KOPT-K1 (cell line): ENCODE measurements at regions not wholly inside any gene's neighbourhood (a gene's known extent, or its start where the extent isn't known, plus 50 kb on each side); places are given as distances from the start of the nearest gene placed in this dataset.

ENCODE experiments used
- H3K27ac ChIP-seq: fragments of 200-600 bp; sonication (generic); 2 replicates; pipeline ENCODE4 v1.5.1; 2016; ENCODE audit warnings: antibody characterized with exemption, mild to moderate bottlenecking, low read depth, low read length; ENCODE audit not compliant: poor library complexity, severe bottlenecking
- H3K36me3 ChIP-seq: fragments of 200-600 bp; sonication (generic); 2 replicates; pipeline ENCODE4 v1.5.1; 2017; ENCODE audit warnings: antibody characterized with exemption, mild to moderate bottlenecking, low read length, moderate library complexity; ENCODE audit not compliant: insufficient read depth
- H3K9me3 ChIP-seq: fragments of 200-600 bp; sonication (generic); 2 replicates; pipeline ENCODE4 v1.5.1; 2017; ENCODE audit warnings: antibody characterized with exemption, low read length, mild to moderate bottlenecking; ENCODE audit not compliant: insufficient read depth, poor library complexity, severe bottlenecking

- Histone ChIP-seq H3K27ac (no peak overlapping the region), H3K36me3 (no peaks in the 10 kb centered on the region), H3K9me3 (no peaks in the 10 kb centered on the region)
Measured at GRCh38 chr13:67735651-67736050, 505.5 kb upstream of the PCDH9 start.

GRCh38 chr13:67726979-67727378 is 496.8 kb upstream of the PCDH9 start:
- peaks cover 7% of the 10 kb centered on the region for H3K9me3 ChIP-seq
- H3K36me3 ChIP-seq, result no peaks in the 10 kb centered on the region
- H3K27ac ChIP-seq, result no peak overlapping the region

- peaks cover 7% of the 10 kb centered on the region for H3K9me3 ChIP-seq
Measured at GRCh38 chr13:67725999-67726398, 495.9 kb upstream of the PCDH9 start.

GRCh38 chr13:67713571-67713970 is 483.4 kb upstream of the PCDH9 start:
- no peaks in the 10 kb centered on the region for H3K9me3 ChIP-seq
- H3K27ac ChIP-seq, result no peak overlapping the region
- H3K36me3 ChIP-seq, result no peaks in the 10 kb centered on the region

More at GRCh38 chr13:67725999-67726398, 495.9 kb upstream of the PCDH9 start:
- no peak overlapping the region for H3K27ac ChIP-seq
- H3K36me3 ChIP-seq, result no peaks in the 10 kb centered on the region

GRCh38 chr13:67696775-67697174 is 466.6 kb upstream of the PCDH9 start:
- Histone ChIP-seq H3K9me3 (no peaks in the 10 kb centered on the region), H3K27ac (no peak overlapping the region), H3K36me3 (no peaks in the 10 kb centered on the region)

- no peaks in the 10 kb centered on the region for H3K9me3 ChIP-seq
- H3K27ac ChIP-seq, result no peak overlapping the region
- no peaks in the 10 kb centered on the region for H3K36me3 ChIP-seq
Measured at GRCh38 chr13:67664502-67664901, 434.4 kb upstream of the PCDH9 start.

- Histone ChIP-seq H3K27ac (no peak overlapping the region), H3K36me3 (no peaks in the 10 kb centered on the region), H3K9me3 (no peaks in the 10 kb centered on the region)
Measured at GRCh38 chr13:67662997-67663396, 432.9 kb upstream of the PCDH9 start.

- Histone ChIP-seq H3K9me3 (no peaks in the 10 kb centered on the region), H3K27ac (no peak overlapping the region), H3K36me3 (no peaks in the 10 kb centered on the region)
Measured at GRCh38 chr13:67652887-67653286, 422.8 kb upstream of the PCDH9 start.

- Histone ChIP-seq H3K9me3 (no peaks in the 10 kb centered on the region), H3K27ac (no peak overlapping the region), H3K36me3 (no peaks in the 10 kb centered on the region)
Measured at GRCh38 chr13:67651908-67652465, 421.9 kb upstream of the PCDH9 start.

GRCh38 chr13:67650471-67650870 is 420.3 kb upstream of the PCDH9 start:
- no peaks in the 10 kb centered on the region for H3K9me3 ChIP-seq
- no peak overlapping the region for H3K27ac ChIP-seq
- no peaks in the 10 kb centered on the region for H3K36me3 ChIP-seq

GRCh38 chr13:67645874-67646467 is 415.8 kb upstream of the PCDH9 start:
- Histone ChIP-seq H3K9me3 (no peaks in the 10 kb centered on the region), H3K36me3 (no peaks in the 10 kb centered on the region), H3K27ac (no peak overlapping the region)

- Histone ChIP-seq H3K27ac (no peak overlapping the region), H3K9me3 (no peaks in the 10 kb centered on the region), H3K36me3 (no peaks in the 10 kb centered on the region)
Measured at GRCh38 chr13:67643516-67644055, 413.4 kb upstream of the PCDH9 start.

GRCh38 chr13:67642657-67643056 is 412.5 kb upstream of the PCDH9 start:
- Histone ChIP-seq H3K27ac (no peak overlapping the region), H3K9me3 (no peaks in the 10 kb centered on the region), H3K36me3 (no peaks in the 10 kb centered on the region)

- H3K9me3 ChIP-seq, result no peaks in the 10 kb centered on the region
- no peaks in the 10 kb centered on the region for H3K36me3 ChIP-seq
- H3K27ac ChIP-seq, result no peak overlapping the region
Measured at GRCh38 chr13:67635754-67636153, 405.6 kb upstream of the PCDH9 start.

GRCh38 chr13:67632590-67632989 is 402.5 kb upstream of the PCDH9 start:
- no peaks in the 10 kb centered on the region for H3K36me3 ChIP-seq
- H3K9me3 ChIP-seq, result no peaks in the 10 kb centered on the region
- no peak overlapping the region for H3K27ac ChIP-seq

- Histone ChIP-seq H3K36me3 (no peaks in the 10 kb centered on the region), H3K9me3 (no peaks in the 10 kb centered on the region), H3K27ac (no peak overlapping the region)
Measured at GRCh38 chr13:67630640-67631039, 400.5 kb upstream of the PCDH9 start.
